ENCODE measurements at regions not wholly inside any gene's neighbourhood (a gene's known extent, or its start where the extent isn't known, plus 50 kb on each side); places are given as distances from the start of the nearest gene placed in this dataset.
"Not testable (repeated sequence)": the region's sequence is repeated elsewhere in the genome, so short reads cannot be mapped to it uniquely, and the experiment has no call there.

DNA sequence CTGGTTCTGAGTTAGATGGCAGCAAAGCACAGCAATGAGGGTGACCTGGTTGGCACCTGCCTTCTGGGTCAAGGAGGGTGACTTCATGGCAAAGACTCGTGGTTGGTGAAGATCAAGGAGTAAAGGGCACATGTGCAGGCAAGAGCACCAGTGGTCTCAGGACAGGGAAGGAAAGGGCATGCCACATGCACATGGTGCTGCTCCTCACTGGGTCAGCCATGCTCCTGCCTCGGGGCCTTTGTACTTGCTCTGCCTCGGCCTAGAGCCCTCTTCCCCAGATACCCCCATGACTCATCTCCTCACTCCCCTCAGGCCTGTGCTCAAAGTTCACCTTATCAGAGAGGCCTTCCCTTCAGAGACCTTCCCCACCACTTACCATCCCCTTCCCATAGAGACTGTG is 106.7 kb upstream of the KDM7A start:
- DNase-seq (ENCODE audit: low read depth) = no peak

DNA sequence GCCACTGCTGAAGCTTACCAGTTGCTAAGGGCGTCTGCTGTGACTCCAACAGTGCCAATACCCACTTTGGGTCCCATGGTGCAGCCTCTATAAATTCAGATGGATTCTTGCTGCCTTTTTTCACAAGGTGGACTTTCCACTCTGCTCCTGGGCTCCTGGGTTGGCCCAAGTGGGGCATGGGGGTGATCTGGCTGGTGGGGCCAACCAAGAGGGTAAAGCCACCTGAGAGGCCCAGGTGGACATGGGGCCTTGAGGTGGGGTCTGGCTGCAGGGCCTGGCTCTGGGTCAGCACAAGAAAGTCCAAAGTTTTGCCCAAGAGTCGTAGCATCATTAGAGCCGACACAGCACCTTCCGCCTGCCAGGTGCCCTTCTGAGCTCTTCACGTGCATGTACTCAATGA is 105.2 kb upstream of the KDM7A start:
- DNase-seq (ENCODE audit: low read depth) = no peak

DNA sequence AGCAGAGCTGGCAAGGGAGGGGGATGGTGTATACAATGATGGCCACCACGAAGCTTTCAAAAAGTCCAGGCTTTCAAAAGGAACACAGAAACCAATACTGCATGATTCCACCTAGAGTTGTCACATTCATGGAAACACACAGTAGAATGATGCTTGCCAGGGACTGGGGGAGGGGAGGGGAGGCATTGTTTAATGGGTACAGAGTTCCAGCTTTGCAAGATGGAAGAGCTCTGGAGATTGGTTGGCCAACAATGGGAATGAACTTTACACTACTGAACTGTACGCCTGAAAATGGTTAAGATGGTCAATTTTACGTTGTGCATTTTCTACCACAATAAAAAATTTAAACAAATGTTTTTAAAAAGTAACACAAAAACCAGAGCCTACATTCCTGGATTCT is 104.5 kb upstream of the KDM7A start:
- DNase-seq (ENCODE audit: low read depth) = no peak

DNA sequence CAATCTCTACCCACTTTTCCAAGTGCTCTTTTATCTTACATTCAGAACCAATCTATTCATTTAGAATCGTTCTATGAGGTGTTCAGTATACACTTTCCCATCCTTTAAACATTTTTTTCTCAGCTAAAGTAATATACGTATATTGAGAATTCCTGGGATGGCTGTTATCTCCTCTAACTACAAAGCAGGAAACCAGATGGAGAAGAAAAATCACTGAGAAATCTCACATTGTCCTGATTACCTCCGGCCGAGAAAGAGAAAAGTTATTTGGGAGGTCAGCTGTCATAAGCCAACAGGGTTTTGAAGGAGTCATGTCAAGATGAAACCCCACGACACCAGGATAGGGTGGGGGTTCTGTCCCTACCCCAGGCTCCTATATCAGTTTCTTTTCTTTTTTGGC is 99.2 kb upstream of the KDM7A start:
- no peak for DNase-seq (ENCODE audit: low read depth)

DNA sequence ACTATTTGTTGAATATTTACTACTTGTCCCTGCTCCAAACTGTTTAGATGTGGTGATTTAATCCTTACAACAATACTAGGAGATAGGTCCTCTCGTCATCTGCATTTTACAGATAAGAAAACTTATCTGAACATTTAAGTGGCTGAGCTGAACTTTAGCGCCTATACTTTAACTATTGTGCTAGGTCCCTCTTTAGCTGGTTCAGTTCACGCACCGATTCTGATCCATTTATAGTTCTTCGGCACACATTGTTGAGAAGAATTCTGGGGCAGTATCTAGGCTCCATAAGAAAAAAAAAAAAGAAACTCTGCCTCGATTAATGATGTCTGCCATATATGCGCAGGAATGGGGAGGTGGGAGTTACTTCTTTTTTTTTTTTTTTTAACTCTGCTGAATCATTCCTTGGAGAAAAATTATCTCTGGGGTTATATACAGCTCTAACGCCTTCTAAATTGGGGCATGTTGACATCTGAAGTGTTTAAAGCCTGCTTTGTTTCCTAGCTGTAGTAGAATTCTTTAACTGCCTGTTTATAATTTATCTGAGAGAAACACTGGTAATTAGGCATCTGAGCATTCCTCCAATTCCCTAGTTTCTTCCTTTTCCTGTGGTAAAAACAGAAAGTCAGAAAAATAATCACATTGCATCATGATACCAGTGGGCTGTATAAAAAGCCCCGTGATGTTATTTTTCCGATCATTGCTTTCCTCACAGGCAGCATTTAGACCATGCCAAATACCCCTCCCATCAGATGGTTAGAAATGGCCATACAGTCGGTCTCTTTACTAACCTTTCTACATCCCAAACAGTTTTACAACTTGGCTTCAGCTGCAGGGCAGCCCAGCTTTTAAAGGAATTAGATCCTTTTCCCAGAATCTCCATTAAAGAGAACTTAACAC is 98.5 kb upstream of the KDM7A start:
- no peak for DNase-seq (ENCODE audit: low read depth)

DNA sequence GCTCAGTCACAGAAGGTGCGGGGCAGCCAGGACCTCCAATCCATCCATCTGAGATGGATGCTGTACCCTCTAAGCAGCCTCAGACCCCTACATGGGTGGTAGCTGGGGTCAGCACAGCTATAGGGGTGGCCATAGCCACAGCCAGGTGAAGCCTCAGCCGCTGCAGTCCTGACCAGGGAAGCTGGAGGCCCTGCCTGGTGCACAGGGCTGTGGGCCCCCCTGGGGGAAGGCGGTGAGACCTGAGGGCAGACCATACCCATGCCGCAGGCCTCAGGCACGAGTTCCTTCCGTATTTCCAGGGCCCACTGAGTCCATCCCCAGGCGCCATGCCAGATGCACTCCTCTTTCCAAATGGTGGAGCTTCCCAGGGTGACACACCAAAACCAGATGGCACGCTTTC is 96.6 kb upstream of the KDM7A start:
- no peak for DNase-seq (ENCODE audit: low read depth)

DNA sequence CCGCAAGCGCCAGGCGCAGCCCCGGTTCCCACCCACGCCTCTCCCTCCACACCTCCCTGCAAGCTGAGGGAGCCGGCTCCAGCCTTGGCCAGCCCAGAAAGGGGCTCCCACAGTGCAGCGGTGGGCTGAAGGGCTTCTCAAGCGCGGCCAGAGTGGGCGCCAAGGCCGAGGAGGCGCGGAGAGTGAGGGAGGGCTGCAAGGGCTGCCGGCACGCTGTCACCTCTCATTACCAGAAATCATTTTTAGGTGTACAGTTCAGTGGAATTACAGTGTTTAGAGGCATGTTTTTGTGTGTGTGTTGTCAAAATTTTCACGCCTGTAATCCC is 94.8 kb upstream of the KDM7A start:
- DNase-seq (ENCODE audit: low read depth) = not testable (repeated sequence)

DNA sequence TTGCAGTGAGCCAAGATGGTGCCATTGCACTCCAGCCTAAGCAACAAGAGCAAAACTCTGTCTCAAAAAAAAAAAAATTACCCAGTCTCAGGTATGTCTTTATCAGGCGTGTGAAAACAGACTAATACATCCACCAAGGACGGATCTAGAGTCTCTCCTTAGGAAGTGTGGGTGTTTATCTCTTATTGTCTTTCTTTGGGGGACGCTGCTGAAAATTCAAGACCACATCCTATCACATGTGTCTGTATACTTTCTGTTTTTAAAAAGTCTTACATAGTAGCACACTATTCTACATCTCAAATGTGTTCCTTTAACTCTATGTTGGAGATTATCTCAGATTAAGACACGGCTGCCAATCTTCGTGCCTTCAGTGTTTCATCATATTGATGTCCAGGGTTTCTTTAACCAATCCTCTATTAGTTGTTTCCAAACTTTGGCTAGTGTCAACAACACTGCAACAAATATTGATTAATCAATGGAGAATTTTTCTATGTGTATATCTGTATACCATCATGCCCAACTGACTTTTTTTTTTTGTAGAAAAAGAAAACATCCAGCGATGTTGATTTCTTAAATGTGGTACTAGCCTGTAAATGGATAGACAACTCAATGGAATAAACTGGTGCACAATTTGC is 92.3 kb upstream of the KDM7A start:
- DNase-seq (ENCODE audit: low read depth) = no peak

DNA sequence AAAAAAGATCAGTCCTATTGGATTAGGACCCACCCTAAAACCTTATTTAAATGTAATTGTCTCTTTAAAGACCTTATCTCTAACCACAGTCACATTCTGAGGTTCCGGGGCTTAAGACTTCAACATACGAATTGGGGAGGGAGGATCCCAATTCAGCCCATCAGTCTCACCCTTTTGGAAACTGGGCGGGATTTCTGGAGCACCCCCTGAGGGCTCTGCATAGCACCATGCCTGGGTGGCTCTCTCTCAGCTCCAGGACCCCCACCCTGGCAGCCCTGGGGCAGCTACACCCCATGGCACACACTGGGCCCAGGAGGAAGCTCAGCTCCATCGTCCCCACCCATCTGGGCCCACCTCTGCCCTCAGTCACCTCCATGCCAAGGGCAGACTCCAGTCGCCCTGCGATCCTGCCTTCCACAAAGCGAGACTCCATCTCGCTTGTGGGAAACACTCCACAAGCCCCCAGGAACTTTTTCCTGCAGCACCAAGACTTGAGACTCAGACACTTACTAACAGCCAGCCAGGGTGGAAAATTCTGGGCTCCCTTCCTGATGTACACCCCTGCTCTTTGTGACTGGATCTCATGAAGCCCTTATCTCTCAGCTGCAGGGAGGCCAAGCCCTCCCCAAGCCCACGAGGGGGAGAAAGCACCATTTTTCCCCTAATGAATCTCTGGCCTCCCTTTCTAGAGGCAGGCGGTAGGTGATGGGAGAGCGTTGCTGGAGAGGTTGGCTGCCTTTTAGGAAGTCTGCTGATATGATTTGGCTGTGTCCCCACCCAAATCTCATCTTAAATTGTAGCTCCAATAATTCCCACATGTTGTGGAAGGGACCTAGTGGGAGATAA is 90.8 kb upstream of the KDM7A start:
- no peak for DNase-seq (ENCODE audit: low read depth)

DNA sequence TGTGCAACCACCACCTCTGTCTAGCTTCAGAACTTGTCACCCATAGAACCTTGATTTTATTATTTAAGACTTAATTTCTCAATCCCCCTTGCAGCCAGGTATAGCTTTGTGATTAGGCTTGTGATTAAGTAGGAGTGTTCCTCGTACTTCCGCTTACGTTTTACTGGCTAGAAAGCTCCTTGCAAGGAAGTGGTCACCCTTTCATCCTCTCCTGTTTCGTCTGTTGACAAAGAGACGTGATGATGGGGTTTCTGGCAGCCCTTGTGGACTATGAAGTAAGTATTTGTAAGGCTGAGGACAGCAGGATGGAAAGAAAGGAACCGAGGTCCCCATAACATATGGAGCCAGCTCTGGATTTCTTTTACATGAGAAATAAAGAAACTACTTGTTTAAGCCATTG is 86.5 kb upstream of the KDM7A start:
- DNase-seq (ENCODE audit: low read depth) = no peak

DNA sequence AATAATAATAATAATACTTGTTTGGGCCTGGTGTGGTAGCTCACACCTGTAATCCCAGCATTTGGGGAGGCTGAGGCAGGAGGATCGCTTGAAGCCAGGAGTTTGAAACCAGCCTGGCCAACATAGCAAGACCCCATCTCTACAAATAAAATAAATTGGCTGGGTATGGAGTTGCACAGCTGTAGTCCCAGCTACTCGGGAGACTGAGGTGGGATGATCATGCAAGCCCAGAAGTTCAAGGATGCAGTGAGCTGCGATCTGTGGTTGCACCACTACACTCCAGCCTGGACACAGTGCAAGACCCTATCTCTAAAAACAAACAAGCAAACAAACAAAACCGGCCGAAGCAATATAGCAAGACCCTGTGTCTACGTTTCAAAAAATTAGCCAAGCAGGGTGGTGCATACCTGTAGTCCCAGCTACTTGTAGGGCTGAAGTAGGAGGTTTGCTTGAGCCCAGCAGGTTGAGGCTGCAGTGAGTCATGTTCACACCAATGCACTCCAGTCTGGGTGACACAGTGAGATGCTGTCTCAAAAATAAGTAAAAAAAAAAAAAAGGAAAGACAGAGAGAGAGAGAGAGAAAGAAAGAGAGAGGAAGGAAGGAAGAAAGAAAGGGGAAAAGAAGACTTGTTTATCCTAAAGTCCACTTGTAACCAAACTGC is 85.6 kb upstream of the KDM7A start:
- no peak for DNase-seq (ENCODE audit: low read depth)

DNA sequence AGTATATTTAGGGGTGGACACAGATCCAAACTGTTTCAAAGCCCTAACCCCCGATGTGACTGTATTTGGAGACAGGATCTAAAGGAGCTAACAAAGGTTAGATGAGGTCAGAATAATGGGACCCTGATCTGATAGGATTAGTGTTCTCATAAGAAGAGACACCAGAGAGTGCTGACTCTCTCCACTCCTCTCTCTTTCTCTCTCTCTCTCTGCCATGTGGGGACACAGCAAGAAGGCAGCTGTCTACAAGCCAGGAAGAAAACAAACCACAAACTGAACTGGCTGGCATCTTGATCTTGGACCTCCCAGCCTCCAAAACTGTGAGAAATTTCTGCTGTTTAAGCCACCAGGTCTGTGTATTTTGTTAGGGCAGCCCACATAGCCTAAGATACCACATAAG is 84.7 kb upstream of the KDM7A start:
- DNase-seq (ENCODE audit: low read depth) = no peak

DNA sequence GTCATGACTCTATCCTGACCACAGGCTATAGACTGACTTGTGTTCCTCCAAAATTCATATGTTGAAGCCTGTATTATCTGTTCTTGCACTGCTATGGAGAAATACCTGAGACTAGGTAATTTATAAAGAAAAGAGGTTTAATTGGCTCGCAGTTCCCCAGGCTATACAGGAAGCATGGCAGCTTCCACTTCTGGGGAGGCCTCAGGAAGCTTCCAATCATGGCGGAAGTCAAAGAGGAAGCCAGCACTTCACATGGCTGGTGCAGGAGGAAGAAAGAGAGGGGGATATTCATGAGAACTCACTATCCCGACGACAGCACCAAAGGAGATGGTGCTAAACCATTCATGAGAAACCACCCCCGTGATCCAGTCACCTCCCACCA is 84.3 kb upstream of the KDM7A start:
- no peak for DNase-seq (ENCODE audit: low read depth)

DNA sequence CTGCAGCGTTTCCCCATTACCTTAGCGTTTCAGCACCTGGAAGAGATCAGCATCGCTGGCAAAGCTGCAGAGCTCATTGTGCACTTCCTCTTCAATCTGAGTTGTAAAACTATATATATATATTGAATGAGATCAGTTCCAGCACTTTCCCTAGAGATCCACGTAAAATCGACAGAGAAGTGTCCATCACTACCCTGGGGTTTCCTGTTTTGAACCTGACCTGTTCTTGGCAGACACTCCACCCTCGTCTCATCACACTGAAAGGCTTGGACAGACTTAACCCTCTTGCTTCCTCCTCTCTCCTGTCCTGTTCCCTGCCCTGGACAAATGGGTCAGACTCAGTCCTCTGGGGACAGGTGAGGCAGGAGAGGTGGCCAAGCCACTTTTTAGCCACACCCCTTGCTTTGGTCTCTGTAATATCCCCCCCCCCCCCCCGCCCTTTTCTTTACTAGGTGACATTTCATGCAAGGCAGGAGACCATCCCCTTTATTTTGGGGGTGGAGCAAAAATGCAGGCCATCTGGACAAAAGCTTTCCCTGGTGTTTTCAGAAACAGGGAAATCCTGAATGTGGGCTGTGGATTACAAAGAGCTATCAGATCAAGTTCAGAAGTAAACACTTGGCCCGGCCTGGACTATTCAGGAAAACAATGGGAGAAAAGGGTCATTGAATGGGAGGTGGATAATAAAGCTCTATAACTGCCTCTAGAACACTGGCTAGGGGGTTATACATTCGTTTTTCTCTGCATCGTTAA is 83.7 kb upstream of the KDM7A start:
- DNase-seq (ENCODE audit: low read depth) = no peak

DNA sequence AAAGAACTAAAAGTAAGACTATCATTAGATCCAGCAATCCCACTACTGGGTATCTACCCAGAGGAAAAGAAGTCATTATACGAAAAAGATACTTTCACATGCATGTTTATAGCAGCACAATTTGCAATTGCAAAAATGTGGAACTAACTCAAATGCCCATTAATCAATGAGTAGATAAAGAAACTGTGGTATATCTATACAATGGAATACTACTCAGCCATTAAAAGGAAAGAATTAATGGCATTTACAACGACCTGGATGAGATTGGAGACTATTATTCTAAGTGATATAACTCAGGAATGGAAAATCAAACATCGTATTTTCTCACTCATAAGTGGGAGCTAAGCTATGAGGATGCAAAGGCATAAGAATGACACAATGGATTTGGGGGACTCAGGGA is 80.5 kb upstream of the KDM7A start:
- DNase-seq (ENCODE audit: low read depth) = not testable (repeated sequence)

DNA sequence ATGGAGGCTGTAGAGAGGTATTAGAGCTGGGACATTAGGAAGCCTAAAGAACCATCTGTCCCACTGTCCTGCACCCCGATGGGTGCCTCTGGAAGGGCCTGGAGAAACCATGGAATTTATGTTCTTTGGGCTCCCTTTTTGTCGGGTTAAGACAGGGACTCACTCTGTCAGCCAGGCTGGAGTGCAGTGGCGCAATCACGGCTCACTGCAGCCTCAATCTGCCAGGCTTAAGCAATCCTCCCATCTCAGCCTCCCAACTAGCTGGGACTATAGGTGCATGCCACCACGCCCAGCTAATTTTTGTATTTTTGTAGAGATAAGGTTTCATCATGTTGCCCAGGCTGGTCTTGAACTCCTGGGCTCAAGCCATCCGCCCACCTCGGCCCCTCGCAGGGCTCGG is 78.2 kb upstream of the KDM7A start:
- not testable (repeated sequence) for DNase-seq (ENCODE audit: low read depth)

DNA sequence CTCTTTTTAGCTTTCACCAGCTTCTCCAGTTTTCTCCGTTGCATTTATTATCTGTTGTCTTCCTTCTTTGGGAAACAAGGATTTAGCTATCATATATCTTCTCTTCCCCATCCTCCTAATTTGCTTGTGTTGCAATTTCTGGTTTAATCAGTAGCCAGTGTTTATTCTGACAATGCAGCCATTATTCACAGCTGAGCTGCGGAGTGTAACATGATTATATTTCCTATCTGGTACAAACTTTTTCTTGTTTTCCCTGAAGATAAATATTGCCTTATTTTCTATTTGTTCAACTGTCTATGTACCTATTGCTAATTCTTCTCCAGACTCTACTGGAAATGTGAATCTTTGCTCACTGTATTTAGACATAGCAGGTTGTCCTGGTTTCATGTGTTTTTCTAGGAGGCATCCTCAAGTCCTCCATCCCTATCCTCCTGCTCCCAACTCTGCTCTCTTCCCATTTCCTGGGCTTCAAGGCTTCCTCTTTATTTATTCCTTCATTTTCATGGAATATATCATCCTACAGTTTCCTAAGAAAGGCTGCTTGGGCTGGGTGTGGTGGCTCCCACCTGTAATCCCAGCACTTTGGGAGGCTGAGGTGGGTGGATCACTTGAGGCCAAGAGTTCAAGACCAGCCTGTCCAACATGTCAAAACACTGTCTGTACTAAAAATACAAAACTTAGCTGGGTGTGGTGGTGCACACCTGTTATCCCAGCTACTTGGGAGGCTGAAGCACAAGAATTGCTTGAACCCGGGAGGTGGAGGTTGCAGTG is 72.4 kb upstream of the KDM7A start:
- no peak for DNase-seq (ENCODE audit: low read depth)

DNA sequence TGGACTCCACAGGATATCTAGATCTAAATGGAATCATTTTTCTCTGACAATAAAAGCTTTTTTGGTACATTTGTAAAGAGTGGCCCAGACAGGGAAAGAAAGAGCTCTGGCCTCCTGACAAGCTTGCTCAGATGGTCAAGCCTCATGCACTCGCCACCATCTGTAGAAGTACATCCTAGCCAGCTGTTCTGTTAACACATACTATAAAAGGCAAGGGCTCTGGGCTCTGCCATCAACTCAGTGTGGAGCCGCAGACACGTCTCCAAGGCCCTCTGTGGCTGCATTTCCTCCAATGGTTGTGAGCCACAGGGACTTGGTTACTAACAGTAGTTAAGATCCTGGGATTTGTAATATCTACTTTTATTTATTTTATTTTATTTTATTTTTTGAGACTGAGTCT is 70.8 kb upstream of the KDM7A start:
- DNase-seq (ENCODE audit: low read depth) = no peak

DNA sequence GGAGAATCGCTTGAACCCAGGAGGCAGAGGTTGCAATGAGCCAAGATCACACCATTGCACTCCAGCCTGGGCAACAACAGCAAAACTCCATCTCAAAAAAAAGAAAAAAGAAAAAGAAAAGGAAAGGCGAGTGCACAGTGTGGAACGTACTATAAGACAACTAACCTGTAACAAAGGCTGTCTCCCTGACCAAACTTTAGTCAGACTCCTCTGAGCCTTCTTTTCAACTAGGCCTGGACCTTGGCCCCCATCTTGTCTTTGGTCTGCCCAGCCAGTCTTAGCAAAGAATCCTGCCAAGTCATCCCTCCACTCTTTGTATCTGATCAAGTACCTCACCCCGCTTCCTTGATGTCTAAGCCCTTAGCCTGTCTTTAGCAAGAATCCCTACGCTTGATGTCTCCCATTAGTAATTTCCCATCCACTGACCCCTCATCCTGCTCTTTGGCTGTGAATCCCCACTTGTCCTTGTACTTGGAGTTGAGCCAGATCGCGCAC is 68.9 kb upstream of the KDM7A start:
- DNase-seq (ENCODE audit: low read depth) = no peak

Data from activated T-cell treated with anti-CD3 and anti-CD28 coated beads for 1 hour (primary cell).